KMS-11 (cell line): ENCODE measurements at regions not wholly inside any gene's neighbourhood (a gene's known extent, or its start where the extent isn't known, plus 50 kb on each side); places are given as distances from the start of the nearest gene placed in this dataset.
"Not testable (repeated sequence)": the region's sequence is repeated elsewhere in the genome, so short reads cannot be mapped to it uniquely, and the experiment has no call there.

Experiments used
- H2AFZ ChIP-seq: fragments of 200-600 bp; sonication (generic); 2 replicates; pipeline ENCODE4 v1.6.1; 2016; ENCODE audit warnings: antibody characterized with exemption, mixed run types, low read depth
- H3K27ac ChIP-seq: fragments of 200-600 bp; sonication (generic); 2 replicates; pipeline ENCODE4 v1.6.1; 2016; ENCODE audit warnings: mild to moderate bottlenecking, mixed run types
- H3K27me3 ChIP-seq: fragments of 200-600 bp; sonication (generic); 2 replicates; pipeline ENCODE4 v1.6.1; 2017; ENCODE audit warnings: mild to moderate bottlenecking, low read depth, mixed run types, moderate library complexity; ENCODE audit not compliant: insufficient read depth
- H3K36me3 ChIP-seq: fragments of 200-600 bp; sonication (generic); 2 replicates; pipeline ENCODE4 v1.6.1; 2017; ENCODE audit warnings: mild to moderate bottlenecking, mixed run types; ENCODE audit not compliant: insufficient read depth
- H3K4me1 ChIP-seq: fragments of 200-600 bp; sonication (generic); 2 replicates; pipeline ENCODE4 v1.6.1; 2016; ENCODE audit warnings: mild to moderate bottlenecking, low read depth, mixed run types; ENCODE audit not compliant: poor library complexity, severe bottlenecking
- H3K4me2 ChIP-seq: fragments of 200-600 bp; sonication (generic); 2 replicates; pipeline ENCODE4 v1.7.0; 2016; ENCODE audit warnings: mild to moderate bottlenecking, mixed run types
- H3K4me3 ChIP-seq: fragments of 200-600 bp; sonication (generic); IDR thresholded peaks from 2 replicates; pipeline ENCODE4 v1.6.1; 2017; ENCODE audit warnings: low read depth, low read length, mixed read lengths; ENCODE audit not compliant: insufficient read depth
- H3K79me2 ChIP-seq: fragments of 200-600 bp; sonication (generic); 2 replicates; pipeline ENCODE4 v1.6.1; 2016; ENCODE audit warnings: low read depth, mixed run types; ENCODE audit not compliant: insufficient read depth
- H3K9ac ChIP-seq: fragments of 200-600 bp; sonication (generic); 2 replicates; pipeline ENCODE4 v1.6.1; 2016; ENCODE audit warnings: mild to moderate bottlenecking, mixed run types
- H4K20me1 ChIP-seq: fragments of 200-600 bp; sonication (generic); 2 replicates; pipeline ENCODE4 v1.6.1; 2016; ENCODE audit warnings: mild to moderate bottlenecking, mixed run types; ENCODE audit not compliant: insufficient read depth
- TF ChIP-seq, protein P1 (sequence below): fragments of 200-600 bp; sonication (generic); conservative IDR thresholded peaks from 2 replicates; pipeline ENCODE4 v1.6.1; 2017; ENCODE audit warnings: low read depth, mild to moderate bottlenecking, antibody characterized with exemption, low read length, moderate library complexity, mixed read lengths

DNA sequence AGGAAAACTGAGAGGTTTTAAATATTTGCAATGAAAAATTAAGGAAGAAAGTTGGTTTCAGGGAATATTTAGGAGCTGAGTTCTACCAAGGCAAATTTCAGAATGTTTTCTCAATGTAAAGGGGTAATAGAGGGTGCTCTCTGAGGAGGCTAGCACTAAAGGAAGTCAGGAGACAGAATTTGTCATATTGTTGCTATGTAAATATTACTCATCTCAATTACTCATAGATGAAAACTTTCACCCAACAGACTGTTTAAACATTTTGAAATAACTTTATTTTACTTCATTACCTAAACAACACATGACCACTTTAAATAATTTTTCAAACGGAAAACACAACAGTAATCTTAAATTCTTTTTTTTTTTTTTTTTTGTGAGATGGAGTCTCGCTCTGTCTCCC is 274.8 kb upstream of the NRG3 start:
- no peaks in the 10 kb centered on the region for H3K79me2 ChIP-seq
- no peaks in the 10 kb centered on the region for H4K20me1 ChIP-seq
- no peaks in the 10 kb centered on the region for H3K4me1 ChIP-seq
- no peaks in the 10 kb centered on the region for H3K36me3 ChIP-seq
- H2AFZ ChIP-seq: no peak overlapping the region
- no peak overlapping the region for H3K27ac ChIP-seq
- no peak overlapping the region for H3K9ac ChIP-seq
- TF ChIP-seq, protein P1, sequence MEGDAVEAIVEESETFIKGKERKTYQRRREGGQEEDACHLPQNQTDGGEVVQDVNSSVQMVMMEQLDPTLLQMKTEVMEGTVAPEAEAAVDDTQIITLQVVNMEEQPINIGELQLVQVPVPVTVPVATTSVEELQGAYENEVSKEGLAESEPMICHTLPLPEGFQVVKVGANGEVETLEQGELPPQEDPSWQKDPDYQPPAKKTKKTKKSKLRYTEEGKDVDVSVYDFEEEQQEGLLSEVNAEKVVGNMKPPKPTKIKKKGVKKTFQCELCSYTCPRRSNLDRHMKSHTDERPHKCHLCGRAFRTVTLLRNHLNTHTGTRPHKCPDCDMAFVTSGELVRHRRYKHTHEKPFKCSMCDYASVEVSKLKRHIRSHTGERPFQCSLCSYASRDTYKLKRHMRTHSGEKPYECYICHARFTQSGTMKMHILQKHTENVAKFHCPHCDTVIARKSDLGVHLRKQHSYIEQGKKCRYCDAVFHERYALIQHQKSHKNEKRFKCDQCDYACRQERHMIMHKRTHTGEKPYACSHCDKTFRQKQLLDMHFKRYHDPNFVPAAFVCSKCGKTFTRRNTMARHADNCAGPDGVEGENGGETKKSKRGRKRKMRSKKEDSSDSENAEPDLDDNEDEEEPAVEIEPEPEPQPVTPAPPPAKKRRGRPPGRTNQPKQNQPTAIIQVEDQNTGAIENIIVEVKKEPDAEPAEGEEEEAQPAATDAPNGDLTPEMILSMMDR: no peak
- no peak overlapping the region for H3K4me3 ChIP-seq
- H3K27me3 ChIP-seq: no peaks in the 10 kb centered on the region
- H3K4me2 ChIP-seq: no peak overlapping the region

DNA sequence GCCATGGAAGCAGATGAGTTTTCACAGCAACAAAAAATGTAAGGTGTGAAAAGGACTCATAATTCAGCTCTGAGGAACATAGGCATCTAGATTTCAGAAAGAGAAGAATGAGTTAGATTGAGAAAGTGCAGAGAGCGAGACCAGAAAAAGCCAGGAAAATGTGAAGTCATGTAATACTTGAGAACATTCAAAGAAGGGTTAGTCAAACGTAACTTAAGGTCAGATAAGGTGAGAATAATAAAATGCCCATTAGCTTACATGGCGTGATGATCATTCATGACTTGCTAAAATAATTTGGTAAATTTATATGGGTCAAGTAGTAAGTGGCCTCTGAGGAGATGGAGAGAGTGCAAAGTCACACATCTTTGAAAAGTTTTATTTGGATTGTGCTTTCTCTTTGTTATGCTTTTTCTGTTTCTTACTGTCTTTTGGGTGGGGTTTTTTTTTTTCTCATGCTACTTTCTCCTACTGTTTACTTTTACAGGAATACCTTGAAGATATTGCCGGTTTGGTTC is 271.8 kb upstream of the NRG3 start:
- H3K27me3 ChIP-seq: no peaks in the 10 kb centered on the region
- no peak overlapping the region for H3K4me3 ChIP-seq
- H3K79me2 ChIP-seq: no peaks in the 10 kb centered on the region
- H3K27ac ChIP-seq: no peak overlapping the region
- no peaks in the 10 kb centered on the region for H4K20me1 ChIP-seq
- no peak overlapping the region for H3K9ac ChIP-seq
- H3K4me1 ChIP-seq: no peaks in the 10 kb centered on the region
- TF ChIP-seq, protein P1: no peak
- no peak overlapping the region for H3K4me2 ChIP-seq
- no peak overlapping the region for H2AFZ ChIP-seq
- H3K36me3 ChIP-seq: no peaks in the 10 kb centered on the region

DNA sequence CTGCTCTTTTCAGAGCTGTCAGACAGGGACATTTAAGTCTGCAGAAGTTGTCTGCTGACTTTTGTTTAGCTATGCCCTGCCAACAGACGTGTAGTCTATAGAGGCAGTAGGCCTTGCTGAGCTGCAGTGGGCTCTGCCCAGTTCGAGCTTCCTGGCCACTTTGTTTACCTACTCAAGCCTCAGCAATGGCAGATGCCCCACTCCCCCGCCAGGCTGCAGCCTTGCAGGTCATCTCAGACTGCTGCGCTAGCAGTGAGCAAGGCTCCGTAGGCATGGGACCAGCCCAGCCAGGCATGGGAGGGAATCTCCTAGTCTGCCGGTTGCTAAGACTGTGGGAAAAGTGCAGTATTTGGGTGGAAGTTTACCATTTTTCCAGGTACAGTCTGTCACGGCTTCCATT is 230.5 kb upstream of the NRG3 start:
- H2AFZ ChIP-seq, H3K4me1 ChIP-seq, H3K9ac ChIP-seq, H3K27me3 ChIP-seq, H3K4me2 ChIP-seq, H3K27ac ChIP-seq, H3K79me2 ChIP-seq, H4K20me1 ChIP-seq, H3K4me3 ChIP-seq, H3K36me3 ChIP-seq: not testable (repeated sequence)

DNA sequence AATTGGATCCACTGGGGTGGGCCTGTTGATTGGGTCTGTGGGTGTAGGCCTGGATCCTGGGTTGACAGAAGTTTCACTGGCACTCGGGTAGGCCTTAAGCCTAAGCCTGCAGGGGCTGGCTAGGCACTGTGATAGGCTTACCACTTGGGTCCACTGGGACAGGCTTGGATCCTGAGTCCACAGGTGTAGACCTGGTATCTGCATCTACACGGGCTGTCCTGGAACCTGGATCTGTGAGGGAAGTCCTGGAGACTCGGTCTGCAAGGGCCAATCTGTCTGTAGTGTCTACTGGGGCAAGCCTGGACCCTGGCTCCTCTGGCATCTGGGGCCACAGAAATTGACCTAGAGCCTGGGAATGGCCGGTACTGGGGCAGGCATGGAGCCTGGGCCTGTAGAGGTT is 219.0 kb upstream of the NRG3 start:
- Histone ChIP-seq H3K4me3 (no peak overlapping the region), H3K36me3 (no peaks in the 10 kb centered on the region), H4K20me1 (no peaks in the 10 kb centered on the region), H3K4me1 (peaks cover 3% of the 10 kb centered on the region), H3K27ac (no peak overlapping the region), H3K79me2 (no peaks in the 10 kb centered on the region), H3K9ac (no peak overlapping the region), H2AFZ (no peak overlapping the region), H3K4me2 (no peak overlapping the region), H3K27me3 (no peaks in the 10 kb centered on the region)
- TF ChIP-seq, protein P1: no peak

DNA sequence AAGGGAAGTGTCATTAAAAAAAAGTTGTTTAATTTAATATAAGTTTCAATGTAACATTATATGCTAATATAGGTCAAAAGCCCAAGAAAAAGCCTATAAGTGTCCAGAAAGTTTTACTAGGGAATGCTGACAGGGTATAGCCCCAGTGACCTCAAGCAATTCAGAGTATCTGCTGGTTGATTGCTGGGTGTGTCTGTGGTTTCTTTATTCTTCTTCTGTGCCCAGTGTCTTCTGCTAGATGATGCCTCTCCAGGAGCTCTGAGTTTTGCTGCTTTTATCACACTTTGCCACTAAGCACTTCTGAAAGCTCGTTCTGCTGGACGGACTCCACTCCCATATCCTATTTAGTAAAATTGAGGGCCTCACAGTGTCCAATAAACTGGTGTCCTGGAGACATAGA is 212.2 kb upstream of the NRG3 start:
- peak overlapping the region; percentile 55 for H2AFZ ChIP-seq
- TF ChIP-seq, protein P1: no peak
- H3K9ac ChIP-seq: no peak overlapping the region; the same call in 1 of the 2 replicates
- no peak overlapping the region for H3K4me3 ChIP-seq
- H3K4me2 ChIP-seq: peak overlapping the region; percentile 69
- H3K27me3 ChIP-seq: no peaks in the 10 kb centered on the region
- no peaks in the 10 kb centered on the region for H3K79me2 ChIP-seq
- H4K20me1 ChIP-seq: no peaks in the 10 kb centered on the region
- no peaks in the 10 kb centered on the region for H3K36me3 ChIP-seq
- peaks cover 63% of the 10 kb centered on the region for H3K4me1 ChIP-seq
- peak overlapping the region; percentile 65 for H3K27ac ChIP-seq

DNA sequence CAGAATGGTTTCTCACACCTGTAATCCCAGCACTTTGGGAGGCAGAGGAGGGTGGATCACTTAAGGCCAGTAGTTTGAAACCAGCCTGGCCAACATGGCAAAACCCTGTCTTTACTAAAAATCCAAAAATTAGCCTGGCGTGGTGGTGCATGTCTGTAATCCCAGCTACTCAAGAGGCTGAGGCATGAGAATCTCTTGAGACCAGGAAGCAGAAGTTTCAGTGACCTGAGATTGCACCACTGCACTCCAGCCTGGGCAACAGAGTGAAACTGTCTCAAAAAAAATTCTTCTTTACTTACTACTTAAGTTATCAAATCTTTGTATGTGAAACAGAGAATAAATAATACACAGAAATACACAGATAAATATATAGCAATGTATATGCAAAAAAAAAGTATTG is 210.2 kb upstream of the NRG3 start:
- H3K9ac ChIP-seq, H3K27me3 ChIP-seq, H4K20me1 ChIP-seq, H2AFZ ChIP-seq, H3K36me3 ChIP-seq, H3K4me3 ChIP-seq, H3K79me2 ChIP-seq, H3K27ac ChIP-seq: not testable (repeated sequence)
- peaks cover 70% of the 10 kb centered on the region for H3K4me1 ChIP-seq
- H3K4me2 ChIP-seq: peak overlapping the region; percentile 31
